ENCODE measurements at regions not wholly inside any gene's neighbourhood (a gene's known extent, or its start where the extent isn't known, plus 50 kb on each side); places are given as distances from the start of the nearest gene placed in this dataset.

DNA sequence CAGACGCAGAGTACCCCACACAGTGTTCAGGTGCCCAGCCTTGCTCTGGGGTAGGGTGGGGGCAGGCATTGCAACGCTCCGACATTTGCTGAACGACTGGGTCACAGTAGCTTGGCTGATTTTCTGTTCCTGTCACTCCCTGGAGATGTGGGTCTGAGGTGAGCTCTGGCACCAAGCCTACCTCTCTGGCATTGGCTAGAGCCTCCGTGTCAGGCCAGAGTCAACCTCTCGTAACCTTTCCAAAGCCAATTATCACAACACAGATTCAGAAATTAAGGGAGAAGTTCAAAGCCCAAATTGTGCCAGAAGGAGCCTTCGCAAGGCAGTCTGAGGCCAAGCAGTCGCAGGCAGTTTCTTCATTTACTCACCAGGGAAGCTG lies 117.2 kb downstream of the IRS2 start:
- no peak for DNase-seq

GRCh38 chr13:109668433-109669233 lies 117.8 kb downstream of the IRS2 start:
- no peak for DNase-seq

DNA sequence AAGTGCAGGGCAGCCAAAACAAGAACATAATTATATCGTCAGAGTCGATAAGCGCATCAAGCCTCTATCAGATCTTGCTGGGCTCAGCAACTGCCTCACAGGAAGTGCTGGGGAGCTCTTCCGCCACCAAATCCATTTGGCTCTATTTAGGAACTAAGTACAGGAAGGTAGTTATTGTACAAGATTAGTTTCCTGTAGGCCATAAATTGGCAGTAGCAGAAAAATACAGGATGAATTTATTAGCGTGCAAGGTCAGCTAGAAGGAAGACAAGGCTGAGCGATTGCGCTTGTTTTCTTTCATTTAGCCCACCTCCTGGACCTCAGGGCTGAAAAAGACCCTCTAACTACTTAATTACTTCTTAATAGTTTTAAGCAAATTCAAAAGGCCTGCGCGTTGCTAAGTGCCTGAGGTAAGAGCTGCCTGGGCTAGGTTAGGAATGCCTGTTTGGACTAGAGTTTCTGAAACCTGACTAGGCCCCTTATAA lies 118.5 kb downstream of the IRS2 start:
- peak; percentile 8 for DNase-seq

- DNase-seq, result no peak
These were observed 119.3 kb downstream of the IRS2 start for GRCh38 chr13:109667056-109667455.

DNA sequence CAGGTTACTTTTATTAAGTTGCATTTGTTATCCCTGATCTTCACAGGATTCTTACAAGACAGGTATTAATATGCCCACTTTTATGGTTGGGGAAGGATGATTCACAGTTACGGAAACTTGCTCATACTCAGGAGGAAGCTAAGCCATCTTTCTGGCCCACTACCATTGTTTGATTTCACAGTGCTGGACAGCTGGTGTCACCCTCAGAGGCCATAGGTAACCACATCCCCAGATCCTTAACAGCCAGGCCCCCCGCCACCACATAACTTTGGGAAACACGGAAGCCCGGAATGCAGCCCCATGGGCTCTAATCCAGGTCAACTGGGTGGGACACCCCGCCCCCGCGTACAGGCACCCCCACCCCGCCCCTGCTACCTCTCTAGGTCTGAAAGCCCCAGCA lies 119.7 kb downstream of the IRS2 start:
- DNase-seq, result no peak

DNA sequence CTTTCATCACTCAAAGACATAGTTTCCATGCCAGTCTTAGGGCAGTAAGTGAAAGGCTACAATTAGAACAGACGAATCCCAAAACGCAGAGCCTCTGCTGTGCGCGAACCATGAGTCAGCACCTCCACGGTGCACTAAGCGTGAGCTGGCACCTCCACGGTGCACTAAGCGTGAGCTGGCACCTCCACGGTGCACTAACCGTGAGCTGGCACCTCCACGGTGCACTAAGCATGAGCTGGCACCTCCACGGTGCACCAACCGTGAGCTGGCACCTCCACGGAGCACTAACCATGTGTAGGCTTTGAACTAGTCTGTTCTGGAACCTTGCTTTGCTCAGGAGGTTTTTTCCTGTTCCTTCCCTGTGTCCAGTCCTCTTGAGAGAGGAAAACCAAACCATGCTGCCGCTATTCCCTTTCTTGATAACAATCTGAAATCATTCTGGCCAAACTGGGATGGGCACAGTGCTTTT lies 120.6 kb downstream of the IRS2 start:
- DNase-seq, result no peak

- DNase-seq, result no peak
These were observed 121.1 kb downstream of the IRS2 start for GRCh38 chr13:109665240-109665639.

- DNase-seq, result no peak
These were observed 129.0 kb downstream of the IRS2 start for GRCh38 chr13:109657395-109657794.

DNA sequence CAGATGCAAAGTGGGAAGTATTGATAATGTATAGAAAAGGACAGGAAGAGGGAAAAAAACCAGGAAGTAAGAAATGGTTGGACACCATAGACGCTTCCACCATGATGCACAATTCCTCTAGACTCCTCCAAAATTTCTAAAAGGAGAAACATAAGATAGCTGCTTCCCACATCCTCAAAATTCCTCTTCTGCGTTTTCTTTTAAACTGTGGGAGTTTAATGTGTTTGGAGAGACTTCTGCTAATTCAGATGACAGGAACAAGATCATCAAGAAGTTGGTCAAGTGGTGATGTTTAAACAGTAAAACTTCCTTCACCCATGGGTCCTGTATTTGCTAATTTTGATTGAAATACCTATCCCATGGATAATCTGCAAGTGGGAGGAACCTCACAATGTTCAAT lies 130.2 kb downstream of the IRS2 start:
- DNase-seq, result no peak

DNA sequence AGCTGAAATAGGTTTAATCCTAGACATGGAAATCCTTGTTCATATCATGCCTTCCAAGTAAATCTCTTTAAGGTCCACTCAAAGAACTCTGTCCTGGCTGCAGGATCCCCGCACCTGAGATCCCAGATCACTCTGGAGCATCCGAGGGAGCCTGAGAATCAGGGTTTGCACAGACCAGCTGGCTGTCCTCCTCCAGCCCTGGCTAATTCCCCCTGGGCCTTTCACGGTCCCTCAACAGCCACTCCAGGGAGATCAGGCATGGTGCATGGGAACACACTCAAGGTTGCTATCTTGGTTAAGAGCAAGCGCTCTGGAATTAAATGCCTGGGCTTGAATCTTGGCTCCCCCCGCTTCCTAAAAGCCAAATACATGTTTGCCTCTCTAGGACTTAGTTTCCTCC lies 130.8 kb downstream of the IRS2 start:
- no peak for DNase-seq

GRCh38 chr13:109655206-109655600 lies 131.2 kb downstream of the IRS2 start:
- DNase-seq, result no peak

DNA sequence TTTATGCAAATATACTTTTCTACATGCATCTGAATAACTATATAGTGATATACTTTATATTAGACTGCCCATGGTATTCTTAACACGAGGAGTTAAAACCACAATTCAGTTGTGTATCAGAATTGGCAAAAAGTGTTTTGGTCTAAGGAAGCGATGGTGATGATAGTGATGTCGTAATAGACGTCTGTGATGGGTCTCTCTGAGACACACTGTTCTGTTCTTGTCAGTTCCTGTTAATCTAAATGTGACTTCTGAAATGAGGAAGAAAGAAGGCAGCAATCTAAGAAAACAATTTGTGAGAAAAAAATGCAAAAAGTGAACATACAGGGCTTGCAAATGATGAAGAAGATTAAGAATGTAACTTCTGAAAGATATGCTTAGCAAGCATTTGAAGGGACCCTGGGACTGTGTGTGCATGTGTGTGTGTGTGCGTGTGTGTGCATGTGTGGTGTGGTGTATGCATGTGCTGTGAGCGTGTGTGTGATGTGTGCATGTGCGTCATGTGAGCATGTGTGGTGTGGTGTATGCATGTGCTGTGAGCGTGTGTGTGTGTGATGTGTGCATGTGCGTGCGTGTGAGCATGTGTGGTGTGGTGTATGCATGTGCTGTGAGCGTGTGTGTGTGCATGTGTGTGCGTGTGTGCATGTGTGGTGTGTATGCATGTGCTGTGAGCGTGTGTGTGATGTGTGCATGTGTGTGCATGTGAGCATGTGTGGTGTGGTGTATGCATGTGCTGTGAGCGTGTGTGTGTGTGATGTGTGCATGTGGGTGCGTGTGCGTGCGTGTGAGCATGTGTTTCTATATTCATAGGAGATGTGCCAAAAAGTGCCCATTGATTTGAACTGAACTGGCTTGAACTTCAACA lies 131.8 kb downstream of the IRS2 start:
- DNase-seq, result no peak

DNA sequence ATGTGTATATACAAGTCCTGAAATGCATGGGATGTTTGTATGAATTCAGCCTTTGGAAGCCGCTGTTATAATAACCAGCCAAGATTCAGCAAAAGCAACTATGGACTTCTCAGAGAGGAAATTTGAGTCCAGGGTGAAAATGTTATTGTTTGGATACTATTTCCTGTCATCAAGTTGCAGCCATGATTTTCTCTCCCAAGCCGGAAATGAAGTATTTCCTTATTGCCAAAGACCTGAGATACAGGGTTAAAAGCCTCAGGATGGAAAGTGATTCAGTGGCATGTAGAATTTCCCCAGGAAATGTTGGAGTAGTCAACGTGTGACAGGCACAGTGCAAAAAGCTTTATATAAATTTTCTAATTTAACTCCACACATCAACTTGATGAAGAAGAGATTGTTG lies 133.9 kb downstream of the IRS2 start:
- DNase-seq, result no peak

DNA sequence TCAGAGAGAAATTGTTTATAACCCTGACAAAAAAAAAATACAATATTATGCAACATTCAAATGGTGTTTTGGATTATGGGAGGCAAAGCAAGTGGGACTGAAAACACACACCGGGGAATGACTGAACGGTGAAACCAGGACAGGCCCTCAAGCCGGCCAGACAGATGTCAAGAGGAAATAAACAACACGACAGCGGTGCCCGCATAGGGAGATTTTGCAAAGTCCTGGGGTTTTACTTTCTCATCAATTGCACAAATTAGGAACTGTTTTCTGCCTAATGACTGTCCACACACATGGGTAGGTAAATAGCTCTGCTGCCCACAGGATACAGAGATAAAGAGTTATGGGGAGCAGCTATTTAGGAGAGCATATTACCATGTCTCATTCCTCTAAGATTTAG lies 134.5 kb downstream of the IRS2 start:
- DNase-seq, result no peak

GRCh38 chr13:109651311-109651710 lies 135.1 kb downstream of the IRS2 start:
- no peak for DNase-seq

DNA sequence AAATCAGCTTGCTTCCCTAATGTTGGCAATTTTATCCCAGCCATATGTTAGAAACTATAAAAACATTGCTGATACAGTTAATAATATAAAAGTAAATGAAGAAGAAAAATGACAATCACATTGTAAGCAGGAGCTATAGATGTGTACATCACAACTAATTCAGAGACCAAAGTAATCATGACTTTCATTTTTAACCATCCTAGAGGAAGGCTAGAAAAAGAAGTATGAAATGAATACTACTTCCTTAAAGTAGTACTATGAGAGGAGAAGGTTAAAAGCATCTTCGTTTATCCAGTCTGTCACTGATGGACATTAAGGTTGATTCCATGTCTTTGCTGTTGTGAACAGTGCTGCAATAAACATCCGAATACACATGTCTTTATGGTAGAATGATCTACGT lies 135.5 kb downstream of the IRS2 start:
- no peak for DNase-seq

DNA sequence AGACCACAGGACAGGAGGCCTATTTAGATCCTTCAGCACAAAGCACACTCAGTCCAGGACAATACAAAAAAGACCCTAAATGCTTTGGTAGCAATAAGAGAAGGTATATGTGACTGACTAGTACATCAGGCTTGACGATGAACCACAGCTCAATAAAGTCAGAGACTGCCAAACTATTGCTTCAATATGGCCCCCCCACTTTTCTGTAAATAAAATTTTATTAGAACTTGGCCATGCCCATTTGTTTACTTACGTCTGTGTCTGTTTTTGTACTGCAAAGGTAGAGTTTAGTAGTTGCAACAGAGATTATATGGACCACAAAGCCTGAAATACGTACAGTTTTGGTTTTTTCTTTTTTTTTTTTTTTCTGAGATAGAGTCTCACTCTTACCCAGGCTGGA lies 136.7 kb downstream of the IRS2 start:
- DNase-seq, result no peak

DNA sequence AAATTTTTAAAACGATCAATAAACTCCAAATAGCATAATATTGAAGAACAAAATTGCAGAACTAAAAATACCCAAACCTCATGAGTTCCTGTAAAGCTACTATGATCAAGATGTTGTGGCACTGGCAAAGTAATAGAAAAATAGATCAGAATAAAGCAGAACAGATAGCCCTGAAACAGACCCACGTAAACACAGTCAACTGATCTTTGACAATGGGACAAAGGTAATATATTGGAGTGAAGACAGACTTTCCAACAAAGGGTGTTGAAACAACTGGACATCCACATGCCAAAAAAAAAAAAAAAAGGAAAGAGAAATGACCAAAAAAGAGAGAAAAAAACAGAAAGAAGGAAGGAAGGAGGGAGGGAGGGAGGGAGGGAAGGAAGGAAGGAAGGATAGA lies 138.7 kb downstream of the IRS2 start:
- DNase-seq, result no peak

DNA sequence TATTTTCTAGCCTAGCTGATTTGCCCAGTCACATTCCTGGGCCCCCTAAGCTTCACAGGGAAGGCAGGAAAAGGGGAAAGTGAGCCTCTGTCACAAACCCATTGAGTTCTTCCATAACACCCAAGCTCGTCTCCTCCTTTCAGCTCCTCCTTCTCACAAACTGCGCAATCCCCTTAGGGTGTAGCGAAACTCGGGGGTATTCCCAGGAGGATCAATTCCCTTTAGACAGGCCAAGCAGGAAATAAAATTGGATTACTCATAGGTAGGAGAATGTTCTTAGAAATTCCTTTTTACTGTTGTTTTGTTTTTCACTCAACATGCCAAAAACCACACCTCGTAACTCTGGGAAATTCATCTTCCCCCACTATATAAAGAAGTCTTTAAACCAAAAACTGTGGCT lies 139.3 kb downstream of the IRS2 start:
- no peak for DNase-seq

DNA sequence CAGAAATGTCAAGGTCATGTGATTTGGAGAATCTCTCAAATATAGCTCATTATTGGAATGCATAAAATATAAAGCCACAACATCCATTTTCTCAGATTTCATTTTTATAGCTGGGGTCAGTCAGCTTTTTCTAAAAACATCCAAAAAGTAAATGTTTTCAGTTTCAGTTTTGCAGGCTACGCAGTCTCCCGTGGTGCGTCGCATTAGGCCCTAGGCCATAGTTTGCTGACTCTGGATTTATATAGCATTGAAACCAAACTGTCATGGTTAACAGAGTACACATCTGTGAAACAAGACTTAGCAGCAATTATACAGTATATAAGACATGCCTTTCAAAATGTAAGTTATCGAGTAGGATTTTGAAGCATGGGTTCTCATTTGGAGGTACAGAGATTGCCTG lies 140.0 kb downstream of the IRS2 start:
- DNase-seq, result no peak

- no peak for DNase-seq
These were observed 140.6 kb downstream of the IRS2 start for GRCh38 chr13:109645831-109646230.

DNA sequence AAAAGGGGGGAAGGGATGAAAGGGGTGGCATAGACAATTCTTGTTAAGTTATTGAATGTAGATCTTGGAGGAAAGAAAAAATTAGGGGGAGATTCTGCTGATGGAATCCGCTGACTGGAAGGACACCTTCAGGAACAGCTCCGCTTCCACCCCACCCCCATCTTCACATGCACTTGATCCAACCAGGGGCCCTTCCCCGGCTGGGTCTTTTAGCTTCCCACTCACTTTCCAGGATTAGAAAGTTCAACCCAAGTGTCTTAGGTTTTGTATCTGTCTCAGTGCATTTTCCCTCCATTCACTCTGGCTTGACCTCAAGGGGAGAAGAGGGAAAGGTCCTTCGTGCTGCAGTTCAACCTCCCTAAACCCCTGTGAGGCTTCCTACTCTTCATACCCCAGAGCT lies 141.4 kb downstream of the IRS2 start:
- no peak for DNase-seq

DNA sequence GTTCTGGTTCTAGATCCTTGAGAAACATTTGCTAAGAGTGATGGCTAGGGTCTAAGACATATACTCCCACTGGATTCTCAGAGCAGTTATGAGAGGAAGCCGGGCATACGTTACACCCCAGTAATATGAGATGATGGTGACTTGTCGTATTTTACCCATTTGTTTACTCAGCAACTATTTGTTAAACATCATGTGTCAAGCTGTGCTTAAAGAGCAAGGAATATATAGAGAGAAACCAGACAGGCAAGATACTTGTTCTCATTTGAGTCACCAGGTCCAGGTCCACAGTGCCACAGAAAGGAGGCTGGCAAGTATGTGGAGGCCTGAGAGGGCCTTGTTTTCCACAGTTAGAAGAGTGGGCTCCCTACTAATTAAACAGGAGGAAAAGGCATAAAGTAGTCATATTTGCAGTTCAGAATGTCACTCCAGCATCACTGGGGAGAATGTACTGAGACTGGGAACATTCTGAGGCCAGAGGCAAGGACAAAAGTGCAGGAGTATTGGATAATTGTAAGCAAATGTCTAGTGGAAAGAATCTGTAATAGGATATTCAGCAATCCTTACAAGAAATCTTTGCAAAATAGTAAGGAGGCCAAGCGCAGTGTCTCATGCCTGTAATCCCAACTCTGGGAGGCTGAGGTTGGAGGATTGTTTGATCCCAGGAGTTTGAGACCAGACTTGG lies 142.2 kb downstream of the IRS2 start:
- DNase-seq, result no peak

- DNase-seq, result no peak
These were observed 144.0 kb downstream of the IRS2 start for GRCh38 chr13:109642358-109642757.

Data from DMS153 (cell line).